ENCODE measurements at regions not wholly inside any gene's neighbourhood (a gene's known extent, or its start where the extent isn't known, plus 50 kb on each side); places are given as distances from the start of the nearest gene placed in this dataset.

GRCh38 chr3:168984872-168985271 lies 678.6 kb downstream of the MECOM start:
- Histone ChIP-seq H2BK5ac (ENCODE audit: low read depth, low read length, poor library complexity, severe bottlenecking) (no peak overlapping the region), H3K27ac (ENCODE audit: insufficient read depth, low read length) (no peak overlapping the region), H3K9ac (ENCODE audit: low read depth, low read length) (no peak overlapping the region), H3K9me3 (ENCODE audit: control insufficient read depth, insufficient read depth, low read length) (no peaks in the 10 kb centered on the region), H2BK15ac (ENCODE audit: low read depth, low read length) (no peak overlapping the region), H3K79me1 (ENCODE audit: low read depth in 1 of 2, low read length in 2 of 2) (no peaks in the 10 kb centered on the region), H2AK5ac (ENCODE audit: low read depth, low read length) (no peak overlapping the region), H4K20me1 (ENCODE audit: insufficient read depth, low read length) (no peaks in the 10 kb centered on the region), H3K4me1 (ENCODE audit: control insufficient read depth, insufficient read depth, low read length) (no peaks in the 10 kb centered on the region), H3K56ac (ENCODE audit: extremely low read depth, insufficient read depth, low read length) (no peak overlapping the region), H3K4me2 (ENCODE audit: low read depth, low read length) (no peak overlapping the region), H2BK120ac (ENCODE audit: low read depth, low read length) (no peak overlapping the region), H4K8ac (ENCODE audit: low read depth in 2 of 2, low read length in 2 of 2) (no peak overlapping the region), H3K4ac (ENCODE audit: low read depth, low read length) (no peak overlapping the region), H3K14ac (replicated peaks; ENCODE audit: low read depth, low read length) (no peak overlapping the region), H3K4me3 (ENCODE audit: insufficient read depth, low read depth, low read length) (no peak overlapping the region), H2AK9ac (replicated peaks; ENCODE audit: low read depth, low read length, poor library complexity) (no peak overlapping the region), H4K91ac (ENCODE audit: insufficient read depth, low read depth, low read length) (no peak overlapping the region), H3K23ac (ENCODE audit: low read depth, low read length) (no peak overlapping the region), H4K5ac (ENCODE audit: low read depth, low read length) (no peak overlapping the region), H2BK20ac (ENCODE audit: low read depth, low read length) (no peak overlapping the region), H3K36me3 (ENCODE audit: control insufficient read depth, insufficient read depth, low read length) (no peaks in the 10 kb centered on the region), H2AFZ (replicated peaks; ENCODE audit: low read length, poor library complexity) (no peak overlapping the region), H3K9me1 (ENCODE audit: insufficient read depth, low read length) (no peaks in the 10 kb centered on the region), H3K18ac (ENCODE audit: low read depth, low read length) (no peak overlapping the region), H3K27me3 (ENCODE audit: control insufficient read depth, insufficient read depth, low read length) (no peaks in the 10 kb centered on the region)
- in situ Hi-C loops (cut with MboI; ENCODE audit: low sequenced_read_pairs), result no loop called here
- no peak for TF ChIP-seq NFE2L2 (IDR thresholded peaks at IDR 0.05; ENCODE audit: low read depth, low read length)
- no peak for TF ChIP-seq FOS (IDR thresholded peaks at IDR 0.05; ENCODE audit: low read depth, low read length)
- no peak for TF ChIP-seq CHD1 (IDR thresholded peaks at IDR 0.05; ENCODE audit: low read depth, low read length)
- TF ChIP-seq MAFK (IDR thresholded peaks at IDR 0.05; ENCODE audit: low read depth, low read length), result no peak
- no peak for TF ChIP-seq RFX5 (IDR thresholded peaks at IDR 0.05; ENCODE audit: low read depth, low read length)
- TF ChIP-seq BHLHE40 (IDR thresholded peaks at IDR 0.05; ENCODE audit: low read depth, low read length), result no peak
- TF ChIP-seq USF2 (IDR thresholded peaks at IDR 0.05; ENCODE audit: low read depth, low read length), result no peak
- TF ChIP-seq ELK1 (IDR thresholded peaks at IDR 0.05; ENCODE audit: borderline replicate concordance, low read depth, low read length), result no peak
- TF ChIP-seq CTCF (conservative IDR thresholded peaks at IDR 0.05; ENCODE audit: low read depth, low read length), result no peak
- no peak for TF ChIP-seq MAZ (IDR thresholded peaks at IDR 0.05; ENCODE audit: borderline replicate concordance, low read depth, low read length)
- ATAC-seq (ENCODE audit: low read depth), result no peak
- DNase-seq, result no peak
- CTCF ChIA-PET, result no interaction called here
- POLR2A ChIA-PET (ENCODE audit: unreplicated experiment), result no interaction called here
- no TSS peak for BruUV-seq (replicated peaks)
- dilution Hi-C loops (cut with HindIII; ENCODE audit: low sequenced_read_pairs, unreplicated experiment), result no loop called here
- intact Hi-C loops (cut with micrococcal nuclease), result no loop called here
- WGBS, 2 experiments (ENCODE audit: extremely low coverage in 2 of 2, insufficient read length in 1 of 2), result no CpG with 5 or more reads among the region's 1 CpG
